OCI-LY3 (cell line): ENCODE measurements at regions not wholly inside any gene's neighbourhood (a gene's known extent, or its start where the extent isn't known, plus 50 kb on each side); places are given as distances from the start of the nearest gene placed in this dataset.

Source experiments
- CTCF ChIP-seq: fragments of 200-600, 300-600 bp; sonication (generic); IDR thresholded peaks from 2 replicates; pipeline ENCODE4 v1.5.1; 2014; ENCODE audit warnings: antibody characterized with exemption, low read length, low read depth
- EZH2phosphoT487 ChIP-seq: fragments of 200-600 bp; shearing (Covaris generic); IDR thresholded peaks from 2 replicates; pipeline ENCODE4 v1.6.1; 2018; ENCODE audit warnings: antibody characterized with exemption, mixed run types, low read depth

- TF ChIP-seq EZH2phosphoT487 (no peak), CTCF (no peak)
These were observed 423.5 kb upstream of the CTSO start for GRCh38 chr4:156377036-156377710.
